HG03066 (cell line): ENCODE measurements at regions not wholly inside any gene's neighbourhood (a gene's known extent, or its start where the extent isn't known, plus 50 kb on each side); places are given as distances from the start of the nearest gene placed in this dataset.

ENCODE experiments used
- ATAC-seq: cut with Tn5 transposase; IDR thresholded peaks from one replicate; pipeline ENCODE4 v1.9.1; 2021; ENCODE audit warnings: low read depth; ENCODE audit not compliant: unreplicated experiment

DNA sequence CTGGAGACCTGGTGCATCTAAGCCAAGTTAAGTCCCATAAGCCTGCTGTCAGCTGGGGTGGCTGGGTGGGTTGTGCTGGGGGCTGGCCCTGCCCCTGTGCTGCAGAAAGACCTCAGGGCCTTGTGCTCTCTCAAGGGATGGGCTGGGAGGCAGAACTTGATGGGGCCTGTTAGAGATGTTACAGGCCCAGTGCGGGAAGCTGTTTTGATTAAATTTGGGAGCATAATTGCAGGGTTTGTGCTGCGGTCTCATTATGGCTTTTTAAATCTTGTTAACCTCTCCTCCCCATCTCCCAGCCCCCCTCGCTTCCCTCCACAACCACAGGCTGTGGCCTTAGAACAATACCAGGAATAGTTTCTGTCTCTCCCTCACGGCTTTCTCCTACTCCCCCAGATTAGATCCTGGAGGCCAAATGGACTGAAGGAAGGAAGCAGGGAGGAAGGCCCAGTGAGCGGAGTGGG lies 87.6 kb upstream of the TLE3 start:
- no peak for ATAC-seq

DNA sequence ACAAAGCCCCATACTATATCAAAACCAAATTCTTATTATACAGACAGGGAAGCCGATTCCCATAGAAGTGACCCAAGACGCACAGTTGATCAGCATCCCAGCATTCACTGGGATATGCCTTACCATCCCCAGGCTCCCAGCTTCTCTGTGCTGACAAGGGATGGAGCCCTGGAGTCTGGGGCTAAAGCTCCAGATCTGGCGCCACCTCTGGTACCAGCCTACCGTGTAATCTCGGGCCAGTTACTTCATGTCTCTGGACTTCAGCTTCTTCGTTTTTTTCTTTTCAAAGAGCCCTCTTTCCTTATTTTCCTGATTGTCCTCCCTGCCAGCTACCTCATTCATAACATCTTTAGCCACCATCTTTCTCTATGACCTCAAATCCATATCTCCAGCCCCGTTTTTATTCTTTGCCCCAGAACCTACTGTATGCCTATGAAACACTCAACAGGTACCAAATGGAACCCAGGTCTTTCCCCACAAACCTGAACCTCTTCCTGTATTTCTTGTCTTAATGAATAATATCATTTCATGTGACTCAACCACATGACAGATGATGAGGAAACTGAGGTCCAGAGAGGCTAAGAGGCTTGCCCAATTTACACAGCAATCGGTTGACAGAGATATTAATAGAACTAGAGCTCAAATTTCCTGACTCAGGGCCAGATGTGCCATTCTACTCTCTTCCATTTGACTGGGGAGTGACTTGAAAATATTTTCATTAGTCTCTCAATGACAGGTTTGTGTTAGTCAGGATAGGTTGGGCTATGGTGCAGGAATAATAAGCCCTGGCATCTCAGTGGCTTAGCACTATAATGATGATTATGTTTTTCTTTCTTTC lies 85.4 kb upstream of the TLE3 start:
- ATAC-seq, result no peak

DNA sequence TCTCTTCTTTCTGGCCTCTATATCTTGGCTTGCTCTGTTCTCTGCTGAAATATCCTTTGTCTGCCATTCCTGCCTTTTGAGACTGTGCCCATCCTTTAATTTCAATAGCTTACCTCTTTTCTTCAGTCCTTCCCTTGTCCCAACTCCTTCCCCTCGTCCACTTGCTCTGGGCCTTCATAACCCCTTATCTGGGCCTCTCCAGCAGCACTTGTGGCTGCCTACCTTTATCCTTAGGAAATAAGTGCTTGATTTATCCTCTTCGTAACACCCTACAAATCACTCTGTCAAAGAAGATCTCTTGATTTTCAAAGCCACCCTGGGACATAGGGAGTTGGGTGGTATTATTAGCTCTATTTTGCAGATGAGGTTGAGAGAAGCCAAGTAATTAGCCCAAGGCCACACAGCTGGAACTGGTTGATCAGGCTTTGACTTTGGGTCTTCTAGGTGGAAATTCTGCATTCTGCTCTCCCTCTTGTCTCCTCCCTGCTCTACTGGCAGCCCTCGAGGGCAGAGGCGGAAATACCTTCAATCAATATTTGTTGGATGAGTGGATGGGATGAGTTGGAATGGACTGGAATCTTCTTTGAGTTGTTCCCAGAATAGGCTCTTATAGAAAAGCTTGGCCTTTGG lies 84.0 kb upstream of the TLE3 start:
- ATAC-seq, result no peak

GRCh38 chr15:70180186-70180875 lies 82.6 kb upstream of the TLE3 start:
- ATAC-seq, result no peak

- no peak for ATAC-seq
Measured at GRCh38 chr15:70179309-70179892, 81.7 kb upstream of the TLE3 start.

DNA sequence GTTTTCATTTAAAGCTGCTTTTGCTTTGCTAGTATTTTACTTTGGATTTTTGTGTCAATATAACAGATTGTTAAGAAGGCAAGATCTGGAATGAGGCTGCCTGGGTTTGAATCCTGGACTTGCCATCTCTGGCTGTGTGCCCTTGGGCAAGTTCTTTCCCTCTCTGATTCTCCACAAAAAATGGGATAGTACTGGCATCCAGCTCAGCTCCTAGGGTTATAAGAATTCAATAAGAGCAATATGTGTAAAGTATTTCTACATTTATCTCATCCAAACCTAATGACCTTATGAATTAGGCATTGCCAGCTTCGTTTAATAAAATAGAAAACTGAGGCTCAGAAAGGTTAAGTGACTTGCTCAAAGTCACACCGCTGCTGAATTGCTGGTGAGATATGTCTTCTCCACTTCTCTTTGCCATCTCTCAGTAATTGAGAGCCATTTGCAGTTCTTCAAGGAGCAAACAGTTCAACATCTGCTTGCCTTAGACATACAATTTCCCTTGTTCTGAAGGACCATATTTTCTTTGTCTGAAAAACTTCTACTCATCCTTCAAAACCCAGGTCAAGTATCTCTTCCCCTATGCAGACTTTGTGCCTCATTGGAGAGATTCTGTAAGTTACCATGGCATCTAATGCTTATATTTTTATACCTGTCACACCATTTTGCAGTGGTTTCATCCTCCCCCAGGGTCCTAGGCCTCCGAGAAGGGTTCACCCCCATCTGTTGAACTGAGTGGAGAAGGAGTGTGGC lies 80.8 kb upstream of the TLE3 start:
- no peak for ATAC-seq

DNA sequence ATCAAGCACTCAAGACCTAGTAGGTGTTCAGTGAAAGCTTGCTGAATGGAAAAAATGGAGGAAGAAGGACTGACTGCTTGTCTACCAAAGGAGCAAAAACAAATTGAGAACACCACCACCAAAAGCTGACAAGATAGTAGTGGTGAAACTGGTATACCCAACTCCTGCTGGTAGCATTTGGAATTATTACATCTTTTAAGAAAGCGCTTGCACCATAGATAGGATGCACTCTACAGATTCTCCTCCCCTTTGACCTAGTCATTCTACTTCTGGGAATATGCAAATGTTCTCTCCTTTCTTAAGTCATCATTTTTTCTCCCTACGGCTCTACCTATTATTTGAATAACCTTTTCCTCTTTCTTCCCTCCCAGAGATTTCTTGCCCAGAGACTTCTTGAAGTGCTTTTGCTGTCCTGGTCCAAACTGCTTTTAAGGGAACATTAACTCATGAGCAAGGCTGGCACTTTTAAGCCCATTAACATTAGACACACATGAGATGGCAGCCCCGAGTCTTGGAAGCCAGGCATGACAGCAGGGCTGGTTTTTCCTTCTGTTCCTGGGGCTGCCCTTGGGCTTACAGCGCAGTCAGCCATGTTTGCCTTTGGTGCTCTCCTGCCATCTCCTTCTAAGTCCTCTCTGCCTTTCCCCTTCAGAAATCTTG lies 75.0 kb upstream of the TLE3 start:
- ATAC-seq, result no peak

- ATAC-seq, result no peak
Measured at GRCh38 chr15:70172124-70172523, 74.4 kb upstream of the TLE3 start.

DNA sequence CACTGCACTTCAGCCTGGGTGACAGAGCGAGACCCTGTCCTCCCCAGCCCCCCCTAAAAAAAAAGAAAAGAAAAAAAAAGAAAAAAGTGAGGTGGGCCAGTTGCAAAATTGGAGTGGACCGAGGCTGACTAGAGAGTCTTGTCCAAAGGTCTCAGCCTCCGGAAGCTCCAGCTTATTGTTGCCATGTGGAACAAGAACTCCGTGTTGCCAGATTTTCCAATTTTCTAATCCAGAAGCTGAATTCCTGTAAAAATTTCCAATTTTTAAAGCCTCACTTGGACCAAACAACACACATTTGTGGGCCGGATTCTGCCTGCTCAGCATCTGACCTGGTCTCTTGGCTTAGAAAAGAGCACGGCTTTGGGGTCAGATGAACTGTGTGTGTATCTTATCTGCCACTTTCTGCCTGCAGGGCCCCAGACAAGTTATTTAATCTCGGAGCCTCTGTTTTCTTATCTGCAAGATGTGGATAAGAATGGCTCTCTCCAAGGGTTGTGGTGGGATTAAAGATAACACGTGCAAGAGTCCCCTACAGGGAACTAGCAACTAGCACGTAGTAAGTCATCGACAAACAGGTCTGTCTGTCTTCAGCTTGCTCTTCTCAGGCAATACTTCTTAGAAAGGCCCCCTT lies 73.7 kb upstream of the TLE3 start:
- ATAC-seq, result no peak

DNA sequence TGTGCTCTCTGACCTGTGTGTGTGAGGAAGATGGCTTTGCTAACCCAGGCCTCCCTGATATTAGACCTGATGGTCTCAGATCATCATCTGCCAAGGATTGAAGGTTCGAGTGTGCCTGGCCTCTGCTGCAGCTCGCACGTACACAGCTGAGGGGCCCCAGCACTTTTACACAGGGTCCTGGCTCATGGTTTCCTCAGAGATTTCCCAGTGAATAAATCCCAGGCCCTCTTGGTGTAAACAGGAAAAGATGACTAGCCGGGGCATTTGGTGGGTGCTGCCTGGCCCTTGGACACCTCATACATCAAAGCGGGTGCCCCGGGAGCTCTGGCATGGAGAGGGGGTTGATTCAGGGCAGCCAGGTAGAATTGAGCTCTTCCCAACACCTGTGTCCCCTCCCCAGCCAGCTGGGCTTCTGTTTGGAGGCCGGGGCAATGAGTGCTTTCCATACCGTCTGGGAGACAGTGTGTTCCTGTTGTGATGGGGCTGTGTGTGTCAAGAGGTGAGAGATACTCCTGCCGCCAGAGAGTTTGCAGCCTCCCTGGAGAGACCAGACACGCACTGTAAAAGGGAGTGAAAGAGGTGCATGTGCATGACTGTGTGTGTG lies 72.5 kb upstream of the TLE3 start:
- no peak for ATAC-seq

DNA sequence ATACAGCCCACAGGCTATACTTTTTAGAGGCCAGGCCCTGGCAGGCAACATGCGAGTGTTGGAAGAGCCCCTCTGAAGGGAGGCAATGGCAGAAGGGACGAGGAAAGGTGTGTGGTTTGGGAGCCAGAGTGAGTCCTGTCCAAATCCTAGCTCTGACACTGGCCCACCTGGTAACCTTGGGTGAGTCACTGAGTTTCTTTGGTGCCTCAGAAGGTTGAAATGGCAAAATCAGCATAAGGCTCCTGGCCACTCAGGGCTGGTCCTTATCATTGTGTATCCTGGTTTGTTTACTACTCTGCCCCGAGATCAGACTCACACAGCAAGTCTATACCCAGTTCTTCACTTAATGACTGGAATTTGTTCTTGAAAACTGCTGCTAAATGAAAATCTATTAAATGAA lies 71.4 kb upstream of the TLE3 start:
- ATAC-seq, result no peak

- ATAC-seq, result no peak
Measured at GRCh38 chr15:70167155-70167554, 69.4 kb upstream of the TLE3 start.

GRCh38 chr15:70166506-70167087 lies 68.9 kb upstream of the TLE3 start:
- no peak for ATAC-seq

DNA sequence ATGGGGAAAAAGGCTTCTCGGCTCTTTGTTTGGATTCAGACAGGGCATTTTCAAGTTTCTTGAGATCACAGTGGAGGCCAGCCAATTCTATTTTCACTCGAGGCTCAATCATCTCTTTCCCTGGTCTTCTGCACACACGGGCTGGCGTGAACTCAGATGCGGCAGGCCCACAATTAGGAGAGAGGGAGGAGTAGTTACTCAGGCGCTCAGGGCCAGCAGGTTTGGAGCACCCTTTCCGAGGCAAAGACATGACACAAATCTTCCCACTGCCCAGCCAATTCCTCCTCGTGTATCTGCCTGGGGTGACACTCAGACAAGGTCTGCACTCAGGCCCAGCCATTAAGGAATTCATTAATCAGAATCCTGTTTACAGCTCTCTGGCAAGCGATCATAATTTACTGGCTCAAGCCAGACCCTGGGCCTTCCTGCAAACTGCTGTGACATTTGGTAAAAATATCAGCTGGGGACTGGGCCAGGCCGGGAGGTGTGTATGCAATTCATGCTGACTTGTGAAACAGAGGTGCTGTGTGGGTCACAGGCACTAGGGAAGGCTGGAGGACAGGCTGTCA lies 68.1 kb upstream of the TLE3 start:
- ATAC-seq, result no peak

GRCh38 chr15:70164910-70165715 lies 67.4 kb upstream of the TLE3 start:
- ATAC-seq, result no peak

DNA sequence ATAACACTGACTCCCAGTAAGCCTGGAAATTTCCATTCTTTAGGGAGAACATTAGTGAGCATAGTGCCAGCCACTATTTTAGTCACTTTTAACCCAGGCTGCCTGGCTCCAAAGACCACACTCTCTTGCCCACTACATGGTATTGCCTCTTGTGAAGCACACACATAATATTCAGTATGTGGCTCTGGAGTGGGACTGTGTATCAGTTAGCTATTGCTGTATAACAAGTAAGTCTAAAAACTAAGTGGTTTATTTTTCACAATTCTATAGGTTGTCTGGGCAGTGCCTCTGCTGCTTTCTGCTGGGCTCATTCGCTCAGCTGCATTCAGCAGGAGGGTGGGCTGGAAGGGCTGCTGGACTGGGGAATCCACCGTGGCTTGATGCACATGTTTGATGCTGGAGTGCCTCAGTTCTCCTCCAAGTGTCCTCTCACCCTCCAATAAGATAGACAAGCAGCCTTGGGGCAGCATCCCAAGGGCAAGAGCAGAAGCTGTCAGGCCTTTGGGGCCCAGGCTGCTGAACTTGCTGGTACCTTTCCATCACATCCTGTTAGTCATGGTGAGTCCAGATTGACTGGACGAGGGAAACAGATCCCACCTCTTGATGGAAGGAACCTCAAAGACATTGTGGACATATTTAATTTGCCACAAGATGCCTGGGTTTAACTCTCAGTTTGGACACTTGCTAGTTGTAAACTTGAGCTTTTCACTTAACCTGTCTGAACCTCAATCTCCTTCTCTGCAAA lies 66.6 kb upstream of the TLE3 start:
- no peak for ATAC-seq
